ENCODE measurements at regions not wholly inside any gene's neighbourhood (a gene's known extent, or its start where the extent isn't known, plus 50 kb on each side); places are given as distances from the start of the nearest gene placed in this dataset.

DNA sequence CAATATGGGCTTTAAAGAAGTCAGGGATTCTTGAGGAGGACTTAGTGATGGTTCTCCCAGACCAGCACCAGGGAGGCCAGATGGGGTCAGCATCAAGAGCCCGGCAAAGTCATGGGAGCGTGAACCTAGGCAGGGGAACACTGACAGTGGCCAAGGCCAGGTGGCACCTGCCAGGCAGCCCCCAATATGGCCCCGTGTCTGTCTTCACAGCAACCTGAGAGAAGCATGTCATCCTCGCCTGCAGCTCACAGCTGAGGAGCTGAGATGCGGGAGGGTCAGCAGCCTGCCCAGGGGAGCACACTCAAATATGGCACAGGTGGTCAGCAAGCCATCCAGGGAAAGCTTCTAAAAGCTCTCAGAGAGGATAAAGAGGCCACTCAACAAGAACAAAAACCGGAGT lies 105.7 kb upstream of the GPC1 start:
- DNase-seq (ENCODE audit: extremely low read depth, low read depth) = no peak
- TF ChIP-seq, protein P1, sequence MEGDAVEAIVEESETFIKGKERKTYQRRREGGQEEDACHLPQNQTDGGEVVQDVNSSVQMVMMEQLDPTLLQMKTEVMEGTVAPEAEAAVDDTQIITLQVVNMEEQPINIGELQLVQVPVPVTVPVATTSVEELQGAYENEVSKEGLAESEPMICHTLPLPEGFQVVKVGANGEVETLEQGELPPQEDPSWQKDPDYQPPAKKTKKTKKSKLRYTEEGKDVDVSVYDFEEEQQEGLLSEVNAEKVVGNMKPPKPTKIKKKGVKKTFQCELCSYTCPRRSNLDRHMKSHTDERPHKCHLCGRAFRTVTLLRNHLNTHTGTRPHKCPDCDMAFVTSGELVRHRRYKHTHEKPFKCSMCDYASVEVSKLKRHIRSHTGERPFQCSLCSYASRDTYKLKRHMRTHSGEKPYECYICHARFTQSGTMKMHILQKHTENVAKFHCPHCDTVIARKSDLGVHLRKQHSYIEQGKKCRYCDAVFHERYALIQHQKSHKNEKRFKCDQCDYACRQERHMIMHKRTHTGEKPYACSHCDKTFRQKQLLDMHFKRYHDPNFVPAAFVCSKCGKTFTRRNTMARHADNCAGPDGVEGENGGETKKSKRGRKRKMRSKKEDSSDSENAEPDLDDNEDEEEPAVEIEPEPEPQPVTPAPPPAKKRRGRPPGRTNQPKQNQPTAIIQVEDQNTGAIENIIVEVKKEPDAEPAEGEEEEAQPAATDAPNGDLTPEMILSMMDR (IDR thresholded peaks at IDR 0.05; ENCODE audit: low read depth, low read length, missing control alignments) = no peak
- H3K4me3 ChIP-seq (replicated peaks; ENCODE audit: low read depth, low read length) = no peak overlapping the region

DNA sequence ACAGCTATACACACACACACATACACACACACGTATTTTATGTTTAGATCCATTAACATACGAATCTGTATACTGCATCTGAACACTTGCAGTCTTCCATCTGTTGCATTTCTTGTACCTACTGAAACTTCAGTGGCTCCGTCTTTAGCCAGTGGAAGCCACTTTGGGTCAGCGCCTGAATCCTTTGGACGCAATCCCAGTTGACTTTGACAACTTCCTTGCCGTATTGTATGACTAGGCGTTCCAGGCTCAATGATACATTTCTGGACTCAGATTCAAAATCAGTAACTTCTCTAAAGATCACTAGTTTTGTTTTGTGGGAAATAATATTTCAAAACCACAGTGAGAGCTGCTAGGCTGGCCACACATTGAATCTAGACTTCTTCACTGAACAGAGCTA lies 101.5 kb upstream of the GPC1 start:
- H3K4me3 ChIP-seq (replicated peaks; ENCODE audit: low read depth, low read length) = no peak overlapping the region
- DNase-seq (ENCODE audit: extremely low read depth, low read depth) = no peak
- TF ChIP-seq, protein P1 (IDR thresholded peaks at IDR 0.05; ENCODE audit: low read depth, low read length, missing control alignments) = no peak

DNA sequence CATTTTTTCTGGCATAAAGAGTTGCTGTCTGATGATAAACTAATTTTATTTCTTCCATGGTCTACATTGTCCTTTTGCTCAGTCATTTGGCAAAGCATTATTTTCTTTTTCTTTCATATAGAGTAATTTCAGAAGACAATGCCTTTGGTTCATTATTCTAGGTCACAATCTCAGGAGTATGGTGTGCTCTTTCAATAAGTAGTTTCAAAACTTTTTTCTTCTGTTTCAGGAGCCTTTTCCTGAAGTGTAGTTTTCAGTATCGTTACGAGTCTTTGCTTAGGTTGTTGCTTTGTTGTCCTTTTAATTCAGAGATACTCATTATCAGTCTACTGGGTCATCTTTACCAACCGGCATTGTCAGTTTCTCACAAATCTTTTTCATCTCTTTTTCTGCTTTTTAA lies 100.4 kb upstream of the GPC1 start:
- DNase-seq (ENCODE audit: extremely low read depth, low read depth) = no peak
- TF ChIP-seq, protein P1 (IDR thresholded peaks at IDR 0.05; ENCODE audit: low read depth, low read length, missing control alignments) = no peak
- H3K4me3 ChIP-seq (replicated peaks; ENCODE audit: low read depth, low read length) = no peak overlapping the region

DNA sequence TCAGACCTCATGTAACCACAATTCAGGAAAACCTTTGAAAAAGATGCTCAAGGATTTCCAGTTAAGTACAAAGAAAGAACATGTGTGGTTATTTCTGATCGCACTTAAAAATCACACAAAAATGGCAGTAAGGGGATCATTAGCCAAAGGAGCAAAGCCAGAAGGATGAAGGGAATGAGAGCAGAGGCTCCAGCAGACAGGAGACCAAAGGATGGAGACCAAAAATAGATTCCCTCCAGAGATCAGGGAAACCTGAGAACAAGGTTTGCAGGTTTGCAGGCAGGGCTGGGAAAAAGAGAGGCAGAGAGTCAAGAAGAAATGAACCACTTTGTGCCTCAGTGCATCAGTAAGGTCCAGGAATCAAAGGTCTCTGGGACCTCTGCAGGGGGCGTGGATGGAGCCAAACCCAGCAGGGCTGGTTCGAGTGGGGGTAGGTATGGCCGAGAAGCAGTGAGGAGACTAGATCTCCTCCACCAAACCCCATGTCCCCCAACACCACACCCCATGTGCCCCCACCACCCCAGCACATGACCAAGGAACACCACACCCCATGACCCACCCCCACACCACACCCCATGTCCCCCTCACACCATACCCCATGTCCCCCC lies 98.5 kb upstream of the GPC1 start:
- TF ChIP-seq, protein P1 (IDR thresholded peaks at IDR 0.05; ENCODE audit: low read depth, low read length, missing control alignments) = no peak
- no peak overlapping the region for H3K4me3 ChIP-seq (replicated peaks; ENCODE audit: low read depth, low read length)

DNA sequence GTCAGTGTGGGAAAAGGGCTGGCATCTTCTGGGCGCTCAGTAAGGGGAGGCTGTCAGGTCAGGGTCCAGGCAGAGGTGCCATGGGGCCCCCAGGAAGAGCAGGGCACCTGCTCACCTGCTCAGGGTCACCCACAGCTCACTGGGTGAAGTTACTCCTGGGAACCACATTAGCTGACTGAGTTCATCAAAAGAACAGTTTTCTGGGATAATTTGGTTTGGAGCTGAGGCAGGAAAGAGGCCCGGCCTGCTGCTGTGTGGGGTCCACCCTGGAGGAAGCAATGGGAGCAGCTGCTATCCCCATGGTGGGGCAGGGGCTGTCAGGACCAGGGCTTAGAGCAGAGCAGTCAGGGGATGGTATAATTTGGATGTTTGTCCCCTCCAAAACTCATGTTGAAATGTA lies 97.2 kb upstream of the GPC1 start:
- no peak for DNase-seq (ENCODE audit: extremely low read depth, low read depth)
- TF ChIP-seq, protein P1 (IDR thresholded peaks at IDR 0.05; ENCODE audit: low read depth, low read length, missing control alignments) = no peak
- H3K4me3 ChIP-seq (replicated peaks; ENCODE audit: low read depth, low read length) = no peak overlapping the region

More for the DNA sequence above, 98.5 kb upstream of the GPC1 start:
- DNase-seq (ENCODE audit: extremely low read depth, low read depth) = no peak

DNA sequence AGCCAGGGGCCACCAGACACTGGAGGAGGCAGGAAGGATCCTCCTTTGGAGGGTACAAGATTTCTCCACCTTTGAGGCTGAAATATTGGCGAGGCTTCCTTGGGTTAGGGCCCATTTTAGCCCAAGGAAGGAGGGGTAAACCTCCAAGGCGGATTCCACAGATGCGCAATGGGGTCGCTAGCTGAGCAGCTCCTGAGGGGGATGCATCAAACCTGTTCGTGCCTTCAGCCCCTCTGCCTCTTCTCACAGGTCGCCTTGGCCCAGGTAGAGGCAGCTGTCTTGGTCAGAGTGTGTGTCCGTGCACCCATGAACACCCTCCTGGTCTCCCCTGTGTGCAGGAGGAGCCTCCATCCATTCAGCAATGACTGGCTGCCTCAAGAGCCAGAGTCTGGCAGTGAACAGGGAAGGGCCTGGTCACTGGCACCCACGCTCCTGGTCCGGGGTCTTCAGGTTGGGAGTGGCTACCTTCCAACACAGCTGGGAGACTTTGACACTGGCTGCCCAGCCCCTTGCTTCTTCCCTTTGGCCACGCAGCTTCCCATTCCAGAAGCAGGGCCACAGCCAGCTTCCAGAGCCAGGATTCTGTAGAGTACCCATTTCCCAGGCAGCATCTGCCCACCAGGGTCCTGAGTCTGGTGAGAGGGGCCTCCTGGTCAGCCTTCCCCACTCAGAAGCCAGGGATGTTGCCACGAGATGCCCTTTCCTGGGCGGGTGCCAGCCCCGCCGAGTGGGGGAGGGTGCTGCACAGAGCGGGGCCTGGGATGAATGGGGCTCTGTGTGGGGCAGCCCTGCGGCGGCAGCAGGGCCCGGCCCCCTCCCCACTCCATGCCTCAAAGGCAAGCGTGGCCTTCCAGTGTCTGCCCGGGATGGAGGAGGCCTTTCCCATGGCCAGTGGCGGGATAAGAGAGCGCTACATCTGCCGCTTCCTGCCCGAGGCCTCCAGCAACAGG lies 95.8 kb upstream of the GPC1 start:
- TF ChIP-seq, protein P1 (IDR thresholded peaks at IDR 0.05; ENCODE audit: low read depth, low read length, missing control alignments) = no peak

More for the DNA sequence above, 95.8 kb upstream of the GPC1 start:
- no peak for DNase-seq (ENCODE audit: extremely low read depth, low read depth)
- H3K4me3 ChIP-seq (replicated peaks; ENCODE audit: low read depth, low read length) = no peak overlapping the region
